GM23338 (cell line): ENCODE measurements at regions not wholly inside any gene's neighbourhood (a gene's known extent, or its start where the extent isn't known, plus 50 kb on each side); places are given as distances from the start of the nearest gene placed in this dataset.

Experiments used
- ATAC-seq: fragments of 200-7000 bp; cut with Tn5 transposase; 3 replicates; pipeline ENCODE4 v1.9.1; 2020
- DNase-seq: peaks from one replicate; pipeline ENCODE4 v3.0.0-alpha.2; 2015; ENCODE audit warnings: low spot score
- H2AFZ ChIP-seq: fragments of 200-600 bp; sonication (generic); 2 replicates; pipeline ENCODE4 v1.8.0; 2016; ENCODE audit warnings: antibody characterized with exemption, mild to moderate bottlenecking, moderate library complexity
- H3F3A ChIP-seq: fragments of 200-600 bp; sonication (generic); replicated peaks from 2 replicates; pipeline ENCODE4 v1.8.0; 2017; ENCODE audit warnings: antibody characterized with exemption, mixed run types, low read depth
- H3K27ac ChIP-seq: fragments of 200-600 bp; sonication (generic); 2 replicates; pipeline ENCODE4 v1.6.1; 2016; ENCODE audit warnings: low read depth
- H3K27me3 ChIP-seq: fragments of 200-600 bp; sonication (generic); 2 replicates; pipeline ENCODE4 v1.8.0; 2016; ENCODE audit warnings: mild to moderate bottlenecking, mixed run types, moderate library complexity; ENCODE audit not compliant: insufficient read depth
- H3K36me3 ChIP-seq: fragments of 200-600 bp; sonication (generic); 2 replicates; pipeline ENCODE4 v1.8.0; 2016; ENCODE audit warnings: mild to moderate bottlenecking; ENCODE audit not compliant: insufficient read depth
- H3K4me1 ChIP-seq: fragments of 200-600 bp; sonication (generic); 2 replicates; pipeline ENCODE4 v1.8.0; 2016; ENCODE audit warnings: mild to moderate bottlenecking, moderate library complexity; ENCODE audit not compliant: insufficient read depth
- H3K4me2 ChIP-seq: fragments of 200-600 bp; sonication (generic); 2 replicates; pipeline ENCODE4 v1.7.1; 2017; ENCODE audit warnings: mixed run types
- H3K4me3 ChIP-seq: fragments of 200-600 bp; sonication (generic); 2 replicates; pipeline ENCODE4 v1.6.1; 2016; ENCODE audit warnings: mixed run types
- H3K79me2 ChIP-seq: fragments of 200-600 bp; sonication (generic); replicated peaks from 2 replicates; pipeline ENCODE4 v1.8.0; 2017; ENCODE audit warnings: mild to moderate bottlenecking; ENCODE audit not compliant: insufficient read depth
- H3K9me2 ChIP-seq: fragments of 200-600 bp; sonication (generic); 2 replicates; pipeline ENCODE4 v1.8.0; 2017; ENCODE audit not compliant: insufficient read depth
- H4K20me1 ChIP-seq: fragments of 200-600 bp; sonication (generic); replicated peaks from 2 replicates; pipeline ENCODE4 v1.8.0; 2017; ENCODE audit warnings: mild to moderate bottlenecking; ENCODE audit not compliant: insufficient read depth
- H3K27ac Mint-ChIP-seq: 2 replicates; pipeline ENCODE4 v1.8.0; 2020; ENCODE audit warnings: inconsistent platforms, mild to moderate bottlenecking, moderate library complexity, mixed read lengths
- H3K27me3 Mint-ChIP-seq: 3 replicates; pipeline ENCODE4 v1.8.0; 2022; ENCODE audit warnings: low read depth, mild to moderate bottlenecking, moderate library complexity, mixed read lengths, inconsistent platforms; ENCODE audit not compliant: insufficient read depth, poor library complexity
- H3K36me3 Mint-ChIP-seq: 3 replicates; pipeline ENCODE4 v1.8.0; 2021; ENCODE audit warnings: low read depth, mild to moderate bottlenecking, inconsistent platforms, moderate library complexity, mixed read lengths
- H3K4me1 Mint-ChIP-seq: 3 replicates; pipeline ENCODE4 v1.8.0; 2020; ENCODE audit warnings: mild to moderate bottlenecking, inconsistent platforms, mixed read lengths
- H3K4me3 Mint-ChIP-seq: 3 replicates; pipeline ENCODE4 v1.8.0; 2021; ENCODE audit warnings: moderate library complexity, mild to moderate bottlenecking, inconsistent platforms, mixed read lengths
- H3K9me3 Mint-ChIP-seq: 3 replicates; pipeline ENCODE4 v1.8.0; 2020; ENCODE audit warnings: moderate library complexity, mild to moderate bottlenecking, inconsistent platforms, mixed read lengths
- CREB1 ChIP-seq: fragments of 250-450 bp; sonication (Bioruptor Pico); IDR thresholded peaks from 2 replicates; pipeline ENCODE4 v1.5.0; 2020; ENCODE audit warnings: low read depth, mild to moderate bottlenecking, moderate library complexity
- EZH2 ChIP-seq: fragments of 200-600 bp; sonication (generic); IDR thresholded peaks from one replicate; pipeline ENCODE4 v1.8.0; 2017; ENCODE audit warnings: antibody characterized with exemption, mild to moderate bottlenecking, low read depth; ENCODE audit not compliant: unreplicated experiment
- EZH2phosphoT487 ChIP-seq: fragments of 200-600 bp; sonication (generic); IDR thresholded peaks from one replicate; pipeline ENCODE4 v1.8.1; 2018; ENCODE audit warnings: antibody characterized with exemption; ENCODE audit not compliant: unreplicated experiment
- JUNB ChIP-seq: IDR thresholded peaks from one replicate; pipeline ENCODE4 v1.6.1; 2016; ENCODE audit warnings: antibody characterized with exemption; ENCODE audit not compliant: unreplicated experiment
- NANOG ChIP-seq: IDR thresholded peaks from 2 replicates; pipeline ENCODE4 v1.6.1; 2016; ENCODE audit warnings: antibody characterized with exemption, borderline replicate concordance
- POLR2AphosphoS5 ChIP-seq: IDR thresholded peaks from 2 replicates; pipeline ENCODE4 v1.6.1; 2016; ENCODE audit warnings: antibody characterized with exemption, low read depth
- STAT1 ChIP-seq: IDR thresholded peaks from one replicate; pipeline ENCODE4 v1.6.1; 2016; ENCODE audit warnings: antibody characterized with exemption; ENCODE audit not compliant: unreplicated experiment
- ZNF114 ChIP-seq: fragments of 250-450 bp; sonication (Bioruptor Pico); IDR thresholded peaks from 2 replicates; pipeline ENCODE4 v1.5.0; 2020; ENCODE audit warnings: mild to moderate bottlenecking, moderate library complexity
- ZNF331 ChIP-seq: fragments of 250-450 bp; sonication (Bioruptor Pico); IDR thresholded peaks from 2 replicates; pipeline ENCODE4 v1.5.0; 2020; ENCODE audit warnings: low read depth, mild to moderate bottlenecking, moderate library complexity
- TF ChIP-seq, protein P1 (sequence below): IDR thresholded peaks from 2 replicates; pipeline ENCODE4 v1.6.1; 2016; ENCODE audit warnings: antibody characterized with exemption
- TF ChIP-seq, protein P2 (sequence below), 2 experiments: fragments of 200-600 bp in 1 of 2; sonication (generic) in 1 of 2; conservative IDR thresholded peaks; 2 replicates each; pipeline versions ENCODE4 v1.5.1 to v1.6.1; 2016 to 2017; ENCODE audit warnings: antibody characterized with exemption in 2 of 2, low read depth in 2 of 2, mild to moderate bottlenecking in 2 of 2, moderate library complexity in 1 of 2
- TF ChIP-seq, protein P3 (sequence below): IDR thresholded peaks from one replicate; pipeline ENCODE4 v1.6.1; 2018; ENCODE audit warnings: antibody characterized with exemption; ENCODE audit not compliant: unreplicated experiment
- TF ChIP-seq, protein P4 (sequence below): fragments of 250-450 bp; sonication (Bioruptor Pico); IDR thresholded peaks from 2 replicates; pipeline ENCODE4 v1.5.0; 2020; ENCODE audit warnings: mild to moderate bottlenecking, moderate library complexity

DNA sequence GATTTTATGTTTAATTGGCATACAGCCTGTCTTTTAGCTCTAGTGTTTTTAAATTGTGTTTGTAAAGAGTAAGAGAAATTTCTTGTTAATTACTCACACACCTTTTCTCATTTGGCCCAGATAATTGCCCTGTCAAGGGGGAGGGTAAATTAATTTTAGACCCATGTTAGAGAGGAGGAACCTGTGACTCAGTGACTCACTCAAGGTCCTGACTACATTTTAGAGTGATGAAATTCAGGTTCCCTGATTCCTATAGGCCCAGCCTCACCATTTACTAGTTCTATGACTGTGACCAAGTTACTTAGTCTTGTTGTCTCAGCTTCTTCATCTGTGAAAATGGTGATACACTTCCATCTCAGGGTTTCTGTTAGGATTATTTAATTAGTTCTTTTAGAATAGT, 125.2 kb upstream of the DPH6 start:
- H3K4me3 ChIP-seq, result no peak overlapping the region
- no peaks in the 10 kb centered on the region for H3K36me3 ChIP-seq
- Mint-ChIP-seq H3K9me3 (no peaks in the 10 kb centered on the region), H3K27ac (no peak overlapping the region), H3K36me3 (no peaks in the 10 kb centered on the region), H3K4me1 (peaks cover 25% of the 10 kb centered on the region), H3K4me3 (no peak overlapping the region), H3K27me3 (no peaks in the 10 kb centered on the region)
- H3K4me2 ChIP-seq, result no peak overlapping the region
- no peaks in the 10 kb centered on the region for H3K79me2 ChIP-seq
- DNase-seq (no peak), ATAC-seq (no peak)
- H3K4me1 ChIP-seq, result peaks cover 17% of the 10 kb centered on the region
- no peak for TF ChIP-seq POLR2AphosphoS5
- TF ChIP-seq ZNF331, result no peak
- TF ChIP-seq, protein P1, sequence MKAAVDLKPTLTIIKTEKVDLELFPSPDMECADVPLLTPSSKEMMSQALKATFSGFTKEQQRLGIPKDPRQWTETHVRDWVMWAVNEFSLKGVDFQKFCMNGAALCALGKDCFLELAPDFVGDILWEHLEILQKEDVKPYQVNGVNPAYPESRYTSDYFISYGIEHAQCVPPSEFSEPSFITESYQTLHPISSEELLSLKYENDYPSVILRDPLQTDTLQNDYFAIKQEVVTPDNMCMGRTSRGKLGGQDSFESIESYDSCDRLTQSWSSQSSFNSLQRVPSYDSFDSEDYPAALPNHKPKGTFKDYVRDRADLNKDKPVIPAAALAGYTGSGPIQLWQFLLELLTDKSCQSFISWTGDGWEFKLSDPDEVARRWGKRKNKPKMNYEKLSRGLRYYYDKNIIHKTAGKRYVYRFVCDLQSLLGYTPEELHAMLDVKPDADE, result no peak
- TF ChIP-seq, protein P2, sequence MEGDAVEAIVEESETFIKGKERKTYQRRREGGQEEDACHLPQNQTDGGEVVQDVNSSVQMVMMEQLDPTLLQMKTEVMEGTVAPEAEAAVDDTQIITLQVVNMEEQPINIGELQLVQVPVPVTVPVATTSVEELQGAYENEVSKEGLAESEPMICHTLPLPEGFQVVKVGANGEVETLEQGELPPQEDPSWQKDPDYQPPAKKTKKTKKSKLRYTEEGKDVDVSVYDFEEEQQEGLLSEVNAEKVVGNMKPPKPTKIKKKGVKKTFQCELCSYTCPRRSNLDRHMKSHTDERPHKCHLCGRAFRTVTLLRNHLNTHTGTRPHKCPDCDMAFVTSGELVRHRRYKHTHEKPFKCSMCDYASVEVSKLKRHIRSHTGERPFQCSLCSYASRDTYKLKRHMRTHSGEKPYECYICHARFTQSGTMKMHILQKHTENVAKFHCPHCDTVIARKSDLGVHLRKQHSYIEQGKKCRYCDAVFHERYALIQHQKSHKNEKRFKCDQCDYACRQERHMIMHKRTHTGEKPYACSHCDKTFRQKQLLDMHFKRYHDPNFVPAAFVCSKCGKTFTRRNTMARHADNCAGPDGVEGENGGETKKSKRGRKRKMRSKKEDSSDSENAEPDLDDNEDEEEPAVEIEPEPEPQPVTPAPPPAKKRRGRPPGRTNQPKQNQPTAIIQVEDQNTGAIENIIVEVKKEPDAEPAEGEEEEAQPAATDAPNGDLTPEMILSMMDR (conservative IDR thresholded peaks at IDR 0.05; ENCODE audit: low read depth in 2 of 2), result no peak
- no peak for TF ChIP-seq STAT1
- TF ChIP-seq NANOG, result no peak
- no peak for TF ChIP-seq ZNF114 (CRISPR knock-in tag)
- TF ChIP-seq CREB1 (CRISPR knock-in tag), result no peak
- TF ChIP-seq, protein P3, sequence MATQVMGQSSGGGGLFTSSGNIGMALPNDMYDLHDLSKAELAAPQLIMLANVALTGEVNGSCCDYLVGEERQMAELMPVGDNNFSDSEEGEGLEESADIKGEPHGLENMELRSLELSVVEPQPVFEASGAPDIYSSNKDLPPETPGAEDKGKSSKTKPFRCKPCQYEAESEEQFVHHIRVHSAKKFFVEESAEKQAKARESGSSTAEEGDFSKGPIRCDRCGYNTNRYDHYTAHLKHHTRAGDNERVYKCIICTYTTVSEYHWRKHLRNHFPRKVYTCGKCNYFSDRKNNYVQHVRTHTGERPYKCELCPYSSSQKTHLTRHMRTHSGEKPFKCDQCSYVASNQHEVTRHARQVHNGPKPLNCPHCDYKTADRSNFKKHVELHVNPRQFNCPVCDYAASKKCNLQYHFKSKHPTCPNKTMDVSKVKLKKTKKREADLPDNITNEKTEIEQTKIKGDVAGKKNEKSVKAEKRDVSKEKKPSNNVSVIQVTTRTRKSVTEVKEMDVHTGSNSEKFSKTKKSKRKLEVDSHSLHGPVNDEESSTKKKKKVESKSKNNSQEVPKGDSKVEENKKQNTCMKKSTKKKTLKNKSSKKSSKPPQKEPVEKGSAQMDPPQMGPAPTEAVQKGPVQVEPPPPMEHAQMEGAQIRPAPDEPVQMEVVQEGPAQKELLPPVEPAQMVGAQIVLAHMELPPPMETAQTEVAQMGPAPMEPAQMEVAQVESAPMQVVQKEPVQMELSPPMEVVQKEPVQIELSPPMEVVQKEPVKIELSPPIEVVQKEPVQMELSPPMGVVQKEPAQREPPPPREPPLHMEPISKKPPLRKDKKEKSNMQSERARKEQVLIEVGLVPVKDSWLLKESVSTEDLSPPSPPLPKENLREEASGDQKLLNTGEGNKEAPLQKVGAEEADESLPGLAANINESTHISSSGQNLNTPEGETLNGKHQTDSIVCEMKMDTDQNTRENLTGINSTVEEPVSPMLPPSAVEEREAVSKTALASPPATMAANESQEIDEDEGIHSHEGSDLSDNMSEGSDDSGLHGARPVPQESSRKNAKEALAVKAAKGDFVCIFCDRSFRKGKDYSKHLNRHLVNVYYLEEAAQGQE, result no peak
- TF ChIP-seq, protein P4, sequence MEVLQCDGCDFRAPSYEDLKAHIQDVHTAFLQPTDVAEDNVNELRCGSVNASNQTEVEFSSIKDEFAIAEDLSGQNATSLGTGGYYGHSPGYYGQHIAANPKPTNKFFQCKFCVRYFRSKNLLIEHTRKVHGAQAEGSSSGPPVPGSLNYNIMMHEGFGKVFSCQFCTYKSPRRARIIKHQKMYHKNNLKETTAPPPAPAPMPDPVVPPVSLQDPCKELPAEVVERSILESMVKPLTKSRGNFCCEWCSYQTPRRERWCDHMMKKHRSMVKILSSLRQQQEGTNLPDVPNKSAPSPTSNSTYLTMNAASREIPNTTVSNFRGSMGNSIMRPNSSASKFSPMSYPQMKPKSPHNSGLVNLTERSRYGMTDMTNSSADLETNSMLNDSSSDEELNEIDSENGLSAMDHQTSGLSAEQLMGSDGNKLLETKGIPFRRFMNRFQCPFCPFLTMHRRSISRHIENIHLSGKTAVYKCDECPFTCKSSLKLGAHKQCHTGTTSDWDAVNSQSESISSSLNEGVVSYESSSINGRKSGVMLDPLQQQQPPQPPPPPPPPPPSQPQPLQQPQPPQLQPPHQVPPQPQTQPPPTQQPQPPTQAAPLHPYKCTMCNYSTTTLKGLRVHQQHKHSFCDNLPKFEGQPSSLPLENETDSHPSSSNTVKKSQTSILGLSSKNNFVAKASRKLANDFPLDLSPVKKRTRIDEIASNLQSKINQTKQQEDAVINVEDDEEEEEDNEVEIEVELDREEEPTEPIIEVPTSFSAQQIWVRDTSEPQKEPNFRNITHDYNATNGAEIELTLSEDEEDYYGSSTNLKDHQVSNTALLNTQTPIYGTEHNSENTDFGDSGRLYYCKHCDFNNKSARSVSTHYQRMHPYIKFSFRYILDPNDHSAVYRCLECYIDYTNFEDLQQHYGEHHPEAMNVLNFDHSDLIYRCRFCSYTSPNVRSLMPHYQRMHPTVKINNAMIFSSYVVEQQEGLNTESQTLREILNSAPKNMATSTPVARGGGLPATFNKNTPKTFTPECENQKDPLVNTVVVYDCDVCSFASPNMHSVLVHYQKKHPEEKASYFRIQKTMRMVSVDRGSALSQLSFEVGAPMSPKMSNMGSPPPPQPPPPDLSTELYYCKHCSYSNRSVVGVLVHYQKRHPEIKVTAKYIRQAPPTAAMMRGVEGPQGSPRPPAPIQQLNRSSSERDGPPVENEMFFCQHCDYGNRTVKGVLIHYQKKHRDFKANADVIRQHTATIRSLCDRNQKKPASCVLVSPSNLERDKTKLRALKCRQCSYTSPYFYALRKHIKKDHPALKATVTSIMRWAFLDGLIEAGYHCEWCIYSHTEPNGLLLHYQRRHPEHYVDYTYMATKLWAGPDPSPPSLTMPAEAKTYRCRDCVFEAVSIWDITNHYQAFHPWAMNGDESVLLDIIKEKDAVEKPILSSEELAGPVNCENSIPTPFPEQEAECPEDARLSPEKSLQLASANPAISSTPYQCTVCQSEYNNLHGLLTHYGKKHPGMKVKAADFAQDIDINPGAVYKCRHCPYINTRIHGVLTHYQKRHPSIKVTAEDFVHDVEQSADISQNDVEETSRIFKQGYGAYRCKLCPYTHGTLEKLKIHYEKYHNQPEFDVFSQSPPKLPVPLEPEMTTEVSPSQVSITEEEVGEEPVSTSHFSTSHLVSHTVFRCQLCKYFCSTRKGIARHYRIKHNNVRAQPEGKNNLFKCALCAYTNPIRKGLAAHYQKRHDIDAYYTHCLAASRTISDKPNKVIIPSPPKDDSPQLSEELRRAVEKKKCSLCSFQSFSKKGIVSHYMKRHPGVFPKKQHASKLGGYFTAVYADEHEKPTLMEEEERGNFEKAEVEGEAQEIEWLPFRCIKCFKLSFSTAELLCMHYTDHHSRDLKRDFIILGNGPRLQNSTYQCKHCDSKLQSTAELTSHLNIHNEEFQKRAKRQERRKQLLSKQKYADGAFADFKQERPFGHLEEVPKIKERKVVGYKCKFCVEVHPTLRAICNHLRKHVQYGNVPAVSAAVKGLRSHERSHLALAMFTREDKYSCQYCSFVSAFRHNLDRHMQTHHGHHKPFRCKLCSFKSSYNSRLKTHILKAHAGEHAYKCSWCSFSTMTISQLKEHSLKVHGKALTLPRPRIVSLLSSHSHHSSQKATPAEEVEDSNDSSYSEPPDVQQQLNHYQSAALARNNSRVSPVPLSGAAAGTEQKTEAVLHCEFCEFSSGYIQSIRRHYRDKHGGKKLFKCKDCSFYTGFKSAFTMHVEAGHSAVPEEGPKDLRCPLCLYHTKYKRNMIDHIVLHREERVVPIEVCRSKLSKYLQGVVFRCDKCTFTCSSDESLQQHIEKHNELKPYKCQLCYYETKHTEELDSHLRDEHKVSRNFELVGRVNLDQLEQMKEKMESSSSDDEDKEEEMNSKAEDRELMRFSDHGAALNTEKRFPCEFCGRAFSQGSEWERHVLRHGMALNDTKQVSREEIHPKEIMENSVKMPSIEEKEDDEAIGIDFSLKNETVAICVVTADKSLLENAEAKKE (CRISPR knock-in tag), result no peak
- no peak for TF ChIP-seq EZH2
- no peak for TF ChIP-seq JUNB
- no peak for TF ChIP-seq EZH2phosphoT487
- H2AFZ ChIP-seq, result no peak overlapping the region
- no peaks in the 10 kb centered on the region for H3F3A ChIP-seq
- no peaks in the 10 kb centered on the region for H3K27me3 ChIP-seq
- no peaks in the 10 kb centered on the region for H4K20me1 ChIP-seq
- H3K27ac ChIP-seq, result no peak overlapping the region
- no peaks in the 10 kb centered on the region for H3K9me2 ChIP-seq
